ENCODE measurements at regions not wholly inside any gene's neighbourhood (a gene's known extent, or its start where the extent isn't known, plus 50 kb on each side); places are given as distances from the start of the nearest gene placed in this dataset.

DNA sequence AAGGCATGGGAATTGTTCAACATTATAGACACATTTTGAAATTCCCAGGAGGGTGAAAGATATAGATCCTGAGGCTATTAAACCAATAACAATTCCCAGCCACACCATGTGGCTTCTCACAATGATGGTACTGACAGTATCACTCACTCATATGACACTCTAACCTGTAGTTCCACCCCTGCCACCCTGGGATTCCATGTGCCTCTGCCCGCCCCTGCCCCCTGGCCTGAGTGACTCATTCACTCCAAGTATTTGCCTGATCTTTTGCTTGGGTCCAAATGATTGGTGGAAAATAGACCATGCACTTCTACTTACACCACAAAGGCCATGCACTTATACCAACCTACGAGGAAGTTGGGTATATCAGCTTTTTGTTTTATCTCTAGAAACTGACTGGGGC is 305.2 kb upstream of the DAB2 start:
- TF ChIP-seq, protein P1, sequence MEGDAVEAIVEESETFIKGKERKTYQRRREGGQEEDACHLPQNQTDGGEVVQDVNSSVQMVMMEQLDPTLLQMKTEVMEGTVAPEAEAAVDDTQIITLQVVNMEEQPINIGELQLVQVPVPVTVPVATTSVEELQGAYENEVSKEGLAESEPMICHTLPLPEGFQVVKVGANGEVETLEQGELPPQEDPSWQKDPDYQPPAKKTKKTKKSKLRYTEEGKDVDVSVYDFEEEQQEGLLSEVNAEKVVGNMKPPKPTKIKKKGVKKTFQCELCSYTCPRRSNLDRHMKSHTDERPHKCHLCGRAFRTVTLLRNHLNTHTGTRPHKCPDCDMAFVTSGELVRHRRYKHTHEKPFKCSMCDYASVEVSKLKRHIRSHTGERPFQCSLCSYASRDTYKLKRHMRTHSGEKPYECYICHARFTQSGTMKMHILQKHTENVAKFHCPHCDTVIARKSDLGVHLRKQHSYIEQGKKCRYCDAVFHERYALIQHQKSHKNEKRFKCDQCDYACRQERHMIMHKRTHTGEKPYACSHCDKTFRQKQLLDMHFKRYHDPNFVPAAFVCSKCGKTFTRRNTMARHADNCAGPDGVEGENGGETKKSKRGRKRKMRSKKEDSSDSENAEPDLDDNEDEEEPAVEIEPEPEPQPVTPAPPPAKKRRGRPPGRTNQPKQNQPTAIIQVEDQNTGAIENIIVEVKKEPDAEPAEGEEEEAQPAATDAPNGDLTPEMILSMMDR (IDR thresholded peaks at IDR 0.05; ENCODE audit: low read length), result no peak
- no peak for TF ChIP-seq EZH2phosphoT487 (IDR thresholded peaks at IDR 0.05; ENCODE audit: low read length)

Measured in MM.1S (cell line).